ENCODE measurements at regions not wholly inside any gene's neighbourhood (a gene's known extent, or its start where the extent isn't known, plus 50 kb on each side); places are given as distances from the start of the nearest gene placed in this dataset.

DNA sequence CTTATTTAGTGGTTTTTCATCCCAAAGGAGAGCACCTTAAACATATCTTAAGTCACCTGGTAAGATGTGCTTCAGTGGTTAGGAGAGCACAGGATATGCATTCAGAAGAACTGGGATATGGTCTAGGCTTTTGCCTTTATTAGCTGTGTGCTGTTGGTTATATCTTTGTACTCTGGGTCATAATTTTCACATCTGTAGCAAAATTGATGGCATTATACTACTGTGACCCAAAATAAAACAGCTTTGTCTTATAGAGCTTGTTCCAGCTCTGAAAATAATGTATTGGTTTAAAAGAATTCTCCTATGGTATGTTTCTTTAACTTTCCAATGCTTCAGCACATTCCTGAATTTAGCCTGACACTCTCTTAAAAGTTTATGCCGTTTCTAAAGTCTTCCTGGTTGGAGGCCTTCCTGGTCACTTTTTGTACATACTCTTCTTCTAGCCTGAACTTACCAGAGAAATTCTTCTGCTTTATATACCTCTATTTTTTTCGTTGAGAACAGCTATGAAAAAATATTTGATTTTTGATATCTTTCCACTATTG, 337.1 kb upstream of the MPDZ start:
- TF ChIP-seq POLR2A (IDR thresholded peaks at IDR 0.05; ENCODE audit: low read depth, low read length) = no peak
- TF ChIP-seq POLR2AphosphoS5 (IDR thresholded peaks at IDR 0.05; ENCODE audit: low read depth, low read length) = no peak

Measured in GM12892 (cell line).